ENCODE measurements at regions not wholly inside any gene's neighbourhood (a gene's known extent, or its start where the extent isn't known, plus 50 kb on each side); places are given as distances from the start of the nearest gene placed in this dataset.

DNA sequence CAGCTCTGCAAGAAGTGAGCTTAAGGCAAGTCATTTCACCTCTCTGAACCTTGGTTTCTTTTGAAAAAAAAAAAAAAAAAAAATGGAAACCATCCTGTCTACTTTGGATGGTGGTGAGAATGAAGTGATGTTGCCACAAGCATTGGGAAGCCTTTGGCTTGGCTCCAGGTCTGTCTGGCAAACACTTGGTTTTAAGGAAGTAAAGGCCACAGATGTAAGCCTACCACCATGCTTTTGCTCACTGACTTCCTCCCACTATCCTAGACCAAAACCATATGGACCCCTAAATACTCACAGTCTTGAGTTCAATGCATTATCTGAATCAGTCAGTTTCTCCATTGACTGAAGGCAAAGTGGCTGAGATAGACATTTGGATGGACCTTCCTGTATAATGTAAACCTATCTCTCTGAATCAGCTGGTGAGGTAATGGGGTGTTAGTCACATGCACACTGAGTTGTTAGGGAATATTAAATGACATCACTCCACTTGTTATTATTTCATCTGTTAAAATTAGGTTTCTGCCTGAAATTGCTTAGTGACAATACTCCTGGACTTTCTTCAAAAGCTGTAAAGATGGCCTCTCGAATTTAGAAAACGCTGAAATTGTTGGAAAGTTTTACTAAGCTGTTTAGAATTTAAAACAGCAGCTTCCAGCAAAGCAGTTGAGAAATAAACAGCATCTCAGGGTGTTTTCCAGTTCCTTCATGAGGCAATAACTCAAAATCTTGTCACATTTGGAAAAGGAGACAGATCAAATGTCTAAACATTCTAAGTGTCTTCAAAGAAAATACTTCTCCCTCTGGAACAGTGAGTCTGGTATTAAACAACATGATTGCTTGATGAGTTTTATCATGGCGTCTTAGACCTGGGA lies 833.5 kb downstream of the DHX35 start:
- DNase-seq = no peak

- no peak for DNase-seq
These were observed 830.2 kb downstream of the DHX35 start for GRCh38 chr20:39792334-39792733.

DNA sequence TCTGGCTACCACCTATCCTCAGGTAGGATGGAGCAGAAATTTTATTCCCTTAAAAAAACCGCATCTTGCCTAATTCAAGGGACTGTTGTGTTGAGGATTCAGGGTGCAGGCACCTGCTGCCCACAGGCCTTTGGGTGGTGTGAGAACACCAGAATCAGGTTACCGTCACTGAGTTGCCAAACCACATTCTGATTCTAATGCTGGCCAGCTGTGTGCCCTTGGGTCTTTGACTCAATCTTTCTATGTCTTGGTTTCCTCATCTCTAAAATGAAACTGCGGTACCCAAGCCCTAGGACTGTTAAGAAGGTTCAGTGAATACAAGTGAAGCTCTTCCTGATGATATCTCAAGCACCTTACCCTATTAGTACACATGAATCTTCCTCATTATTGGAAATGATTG lies 827.3 kb downstream of the DHX35 start:
- DNase-seq = no peak

GRCh38 chr20:39785252-39785917 lies 823.2 kb downstream of the DHX35 start:
- no peak for DNase-seq

- DNase-seq = no peak
These were observed 822.5 kb downstream of the DHX35 start for GRCh38 chr20:39784693-39785092.

GRCh38 chr20:39778847-39779604 lies 816.9 kb downstream of the DHX35 start:
- DNase-seq = no peak

- DNase-seq = no peak
These were observed 816.3 kb downstream of the DHX35 start for GRCh38 chr20:39778431-39778830.

DNA sequence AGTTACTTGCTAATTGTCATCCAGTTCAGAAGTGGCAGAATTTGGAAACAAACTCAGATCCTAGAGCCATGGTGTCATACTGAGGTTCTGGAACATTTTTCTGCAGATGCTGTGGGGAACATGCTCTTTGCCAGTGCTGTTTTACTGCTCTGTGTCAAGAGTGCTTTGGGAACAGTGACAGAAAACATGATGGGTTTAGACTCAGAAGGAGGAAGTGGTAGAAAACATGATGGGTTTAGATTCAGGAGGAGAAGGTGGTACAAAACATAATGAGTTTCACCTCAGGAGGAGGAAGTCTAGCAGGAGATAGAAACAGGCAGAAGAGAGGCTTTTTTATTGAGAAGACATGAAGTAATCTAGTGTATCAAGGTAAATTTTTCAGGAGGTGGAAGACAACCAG lies 815.5 kb downstream of the DHX35 start:
- DNase-seq = no peak

- no peak for DNase-seq
These were observed 813.0 kb downstream of the DHX35 start for GRCh38 chr20:39775110-39775509.

- no peak for DNase-seq
These were observed 811.3 kb downstream of the DHX35 start for GRCh38 chr20:39773380-39774000.

GRCh38 chr20:39767352-39767751 lies 805.2 kb downstream of the DHX35 start:
- DNase-seq = no peak

DNA sequence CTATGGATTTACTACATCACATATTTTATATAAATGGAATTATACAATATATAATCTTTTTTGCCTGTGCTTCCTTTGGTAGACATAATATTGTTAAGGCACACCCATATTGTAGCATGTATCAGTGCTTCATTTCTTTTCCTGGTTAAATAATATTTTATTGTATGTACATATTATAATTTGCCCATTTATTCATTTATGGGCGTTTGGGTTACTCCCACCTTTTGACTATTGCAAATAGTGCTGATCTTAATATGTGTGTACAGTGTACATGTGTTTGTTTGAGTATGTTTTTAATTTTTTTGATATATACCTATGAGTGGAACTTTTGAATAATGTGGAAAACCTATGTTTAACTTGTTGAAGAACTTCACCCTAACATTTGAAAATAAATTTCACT lies 804.2 kb downstream of the DHX35 start:
- DNase-seq = no peak

- DNase-seq = no peak
These were observed 800.6 kb downstream of the DHX35 start for GRCh38 chr20:39762716-39763115.

- DNase-seq = no peak
These were observed 796.7 kb downstream of the DHX35 start for GRCh38 chr20:39758876-39759275.

DNA sequence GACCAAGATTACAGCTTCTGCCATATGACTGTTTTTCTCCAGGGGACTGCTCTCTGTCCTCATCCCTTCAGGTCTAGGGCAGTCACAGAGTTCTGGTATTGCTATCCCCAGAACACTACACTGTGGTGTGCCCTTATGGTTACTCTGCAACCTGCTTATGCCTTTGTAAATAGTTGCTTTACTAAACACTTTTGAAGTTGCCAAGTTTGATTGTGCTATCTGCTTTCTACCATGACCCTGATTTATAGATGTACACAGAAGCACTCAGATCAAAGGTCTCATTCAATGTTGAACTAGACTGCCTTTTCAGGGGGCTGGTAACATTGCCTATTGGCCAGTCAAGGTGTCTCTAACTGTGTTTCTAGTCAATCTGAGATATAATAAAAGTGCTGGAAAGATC lies 794.7 kb downstream of the DHX35 start:
- DNase-seq = no peak

DNA sequence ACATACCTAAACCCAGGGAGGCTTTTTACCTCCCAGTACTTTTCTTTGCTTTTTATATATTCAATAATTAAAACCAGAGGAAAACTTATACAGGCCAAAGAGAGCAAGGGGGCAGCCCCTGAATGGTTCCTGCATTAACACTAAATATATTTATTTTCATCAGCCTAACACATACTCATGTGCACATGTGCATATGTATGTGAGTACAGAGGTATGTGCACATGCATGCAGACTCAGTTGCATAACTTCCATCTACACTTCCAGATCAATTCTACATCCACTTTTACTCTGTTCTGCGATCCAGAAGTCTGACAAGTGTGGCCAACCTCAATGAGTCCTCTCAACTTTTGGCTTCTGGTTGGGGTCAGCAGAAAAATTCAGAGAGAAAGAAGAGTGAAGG lies 794.2 kb downstream of the DHX35 start:
- DNase-seq = no peak

- no peak for DNase-seq
These were observed 790.2 kb downstream of the DHX35 start for GRCh38 chr20:39752262-39752876.

GRCh38 chr20:39751557-39752137 lies 789.5 kb downstream of the DHX35 start:
- no peak for DNase-seq

DNA sequence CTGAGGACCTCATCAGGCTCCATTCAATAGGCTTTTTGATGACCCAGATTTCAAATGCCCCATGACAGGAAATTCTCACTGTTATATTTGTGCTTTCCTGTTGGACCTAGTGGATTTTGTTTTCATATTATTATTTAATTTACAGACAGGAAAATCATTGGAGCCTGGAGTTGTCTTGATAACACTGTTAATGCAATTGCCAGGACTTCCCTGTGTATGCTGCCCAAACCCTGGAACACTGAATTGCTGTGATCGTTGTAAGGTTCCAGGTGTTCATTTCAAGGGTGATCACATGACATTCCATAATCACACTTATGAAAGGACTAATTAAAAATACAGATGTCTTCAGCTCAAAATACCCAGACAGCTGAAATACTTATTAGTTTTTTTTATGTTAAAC lies 783.2 kb downstream of the DHX35 start:
- DNase-seq = no peak

DNA sequence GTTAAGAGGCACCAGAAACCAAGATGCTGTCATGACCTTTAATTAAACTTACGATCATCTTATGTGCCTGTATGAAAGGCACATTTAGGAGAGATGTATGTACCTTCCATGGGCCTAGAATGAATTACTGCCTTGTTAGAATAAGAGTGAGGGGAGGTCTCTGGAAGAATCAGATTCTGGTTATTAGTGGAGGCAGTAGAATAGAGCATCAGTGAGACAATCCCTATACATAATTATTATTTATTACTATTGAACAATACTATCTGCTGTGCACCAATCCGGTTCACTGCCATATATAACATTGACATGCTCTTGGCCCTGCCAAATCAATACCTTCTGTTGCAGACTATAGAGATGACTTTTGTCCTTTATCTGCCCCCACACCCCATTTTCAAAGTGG lies 776.5 kb downstream of the DHX35 start:
- DNase-seq = no peak

DNA sequence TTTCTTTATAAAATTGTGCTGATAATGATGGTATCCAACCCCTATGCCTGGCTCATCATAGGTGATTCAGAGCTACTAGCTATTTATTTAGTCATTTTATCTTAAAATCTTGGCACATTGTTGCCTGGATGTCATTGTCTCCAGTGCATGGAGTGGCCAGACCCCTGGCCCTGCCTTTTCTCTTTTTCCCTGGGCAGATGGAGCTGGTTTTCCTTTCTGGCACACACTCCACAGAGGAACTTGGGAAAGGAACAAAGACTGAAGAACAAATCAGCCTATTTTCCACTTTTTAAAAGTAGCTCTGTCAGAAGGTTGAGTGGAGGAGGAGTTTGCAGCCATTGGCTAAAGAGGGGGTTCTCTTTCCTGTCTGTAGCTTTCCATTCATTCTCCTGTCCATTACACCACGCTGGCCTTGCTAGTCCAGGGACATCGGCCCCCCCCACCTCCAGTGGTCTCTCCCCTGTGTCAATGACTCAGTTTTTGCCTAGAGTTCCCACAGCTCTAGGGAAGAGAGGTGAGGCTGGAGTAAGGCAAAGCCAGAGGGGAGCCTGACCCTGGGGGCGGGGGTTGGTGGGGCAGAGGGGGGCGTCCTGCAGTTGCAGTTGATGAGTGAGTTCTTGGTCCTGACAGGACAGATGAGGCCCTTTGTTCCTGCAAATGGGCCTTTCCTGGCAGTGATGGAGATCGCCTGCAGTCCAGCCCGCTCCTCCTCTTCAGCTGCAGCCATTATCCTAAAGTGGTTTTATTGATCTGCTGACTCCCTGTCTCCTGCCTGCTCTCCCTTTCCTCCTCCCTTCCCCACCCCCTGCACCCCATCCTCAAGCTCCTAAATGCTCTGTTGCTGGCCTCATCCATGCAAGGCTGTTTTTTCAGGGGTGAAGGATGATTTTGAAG lies 774.5 kb downstream of the DHX35 start:
- DNase-seq = no peak

Measured in CD4-positive, alpha-beta T cell treated with Interleukin-12 subunit alpha and Interleukin-12 subunit beta, for 1 hour (primary cell).